ENCODE measurements at regions not wholly inside any gene's neighbourhood (a gene's known extent, or its start where the extent isn't known, plus 50 kb on each side); places are given as distances from the start of the nearest gene placed in this dataset.
A peak's percentile ranks its signal among the peaks of the same experiment; 100 is the strongest.

GRCh38 chr5:155264809-155265208 lies 251.3 kb downstream of the KIF4B start:
- no peak overlapping the region for H3K4me3 Mint-ChIP-seq
- H3K36me3 Mint-ChIP-seq, result no peaks in the 10 kb centered on the region
- no peak overlapping the region for H3K27ac Mint-ChIP-seq
- H3K27me3 Mint-ChIP-seq, result peaks cover 0 to 5% of the 10 kb centered on the region in 2 donors
- no peaks in the 10 kb centered on the region for H3K4me1 Mint-ChIP-seq (ENCODE audit: low read depth in 2 of 2)
- ATAC-seq (peak in 1 of 2 donors; percentile 28), DNase-seq (ENCODE audit: low spot score) (no peak)
- peaks cover 4% of the 10 kb centered on the region for H3K9me3 Mint-ChIP-seq

GRCh38 chr5:155268770-155269425 lies 255.3 kb downstream of the KIF4B start:
- Mint-ChIP-seq H3K36me3 (no peaks in the 10 kb centered on the region), H3K9me3 (no peaks in the 10 kb centered on the region), H3K27me3 (peaks cover 0 to 5% of the 10 kb centered on the region in 2 donors), H3K4me3 (no peak overlapping the region), H3K27ac (no peak overlapping the region), H3K4me1 (ENCODE audit: low read depth in 2 of 2) (no peaks in the 10 kb centered on the region)
- no peak for DNase-seq (ENCODE audit: low spot score)
- no peak for ATAC-seq

DNA sequence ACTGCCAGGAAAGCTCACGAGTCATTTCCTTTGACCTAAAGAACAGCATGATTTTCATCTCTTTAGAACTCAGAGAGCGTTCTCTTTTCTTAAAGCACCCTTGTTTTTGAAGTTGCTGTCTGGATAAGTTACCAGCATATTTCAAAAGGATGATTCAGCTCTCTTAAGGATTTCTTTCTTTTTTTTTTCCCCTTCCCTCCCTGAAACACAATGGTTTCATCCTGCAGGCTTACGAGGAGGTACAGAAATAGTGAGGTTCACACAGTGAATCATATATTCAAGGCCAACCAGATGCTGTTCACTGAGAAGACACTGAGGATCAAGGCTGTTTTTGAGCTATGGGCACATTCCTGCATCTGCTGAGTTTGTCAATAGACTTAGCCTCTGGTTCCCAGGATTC lies 257.2 kb downstream of the KIF4B start:
- no peaks in the 10 kb centered on the region for H3K9me3 Mint-ChIP-seq
- no peak for ATAC-seq
- H3K27me3 Mint-ChIP-seq, result peaks cover 0 to 13% of the 10 kb centered on the region in 2 donors
- no peak overlapping the region for H3K4me3 Mint-ChIP-seq
- DNase-seq (ENCODE audit: low spot score), result no peak
- H3K36me3 Mint-ChIP-seq, result no peaks in the 10 kb centered on the region
- no peak overlapping the region for H3K27ac Mint-ChIP-seq
- H3K4me1 Mint-ChIP-seq (ENCODE audit: low read depth in 2 of 2), result no peaks in the 10 kb centered on the region

GRCh38 chr5:155274484-155274883 lies 260.9 kb downstream of the KIF4B start:
- Mint-ChIP-seq H3K4me3 (no peak overlapping the region), H3K27me3 (peaks cover 0 to 8% of the 10 kb centered on the region in 2 donors), H3K4me1 (ENCODE audit: low read depth in 2 of 2) (no peaks in the 10 kb centered on the region), H3K27ac (no peak overlapping the region), H3K9me3 (peaks cover 5% of the 10 kb centered on the region), H3K36me3 (no peaks in the 10 kb centered on the region)
- ATAC-seq (no peak), DNase-seq (ENCODE audit: low spot score) (no peak)

GRCh38 chr5:155275222-155275621 lies 261.7 kb downstream of the KIF4B start:
- H3K27ac Mint-ChIP-seq, result no peak overlapping the region
- no peak for DNase-seq (ENCODE audit: low spot score)

DNA sequence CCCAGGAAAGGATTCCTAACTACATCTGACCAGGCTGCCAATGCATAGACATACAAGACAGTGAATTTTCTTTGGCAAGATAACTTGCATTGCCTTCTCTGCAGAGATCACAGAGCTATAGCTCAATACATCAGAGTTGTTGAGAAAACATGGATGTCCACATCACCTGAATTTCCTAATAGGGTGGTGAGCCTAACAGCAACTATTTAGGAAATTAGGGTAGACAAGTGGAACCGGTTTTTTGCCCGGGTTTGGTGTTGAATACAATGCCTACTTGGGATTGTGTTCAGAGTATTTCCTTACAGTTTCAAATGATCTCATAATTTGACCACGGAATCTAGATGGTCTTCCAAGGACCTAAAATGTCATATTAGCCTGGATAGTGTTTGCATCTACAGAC lies 262.7 kb downstream of the KIF4B start:
- H3K36me3 Mint-ChIP-seq, result no peaks in the 10 kb centered on the region
- no peak overlapping the region for H3K4me3 Mint-ChIP-seq
- DNase-seq (ENCODE audit: low spot score) (no peak), ATAC-seq (no peak)
- H3K27me3 Mint-ChIP-seq, result peaks cover 0 to 19% of the 10 kb centered on the region in 2 donors
- H3K4me1 Mint-ChIP-seq (ENCODE audit: low read depth in 2 of 2), result no peaks in the 10 kb centered on the region
- no peak overlapping the region for H3K27ac Mint-ChIP-seq
- peaks cover 11% of the 10 kb centered on the region for H3K9me3 Mint-ChIP-seq

More at GRCh38 chr5:155275222-155275621, 261.7 kb downstream of the KIF4B start:
- Mint-ChIP-seq H3K27me3 (peaks cover 0 to 9% of the 10 kb centered on the region in 2 donors), H3K9me3 (peaks cover 8% of the 10 kb centered on the region), H3K36me3 (no peaks in the 10 kb centered on the region), H3K4me1 (ENCODE audit: low read depth in 2 of 2) (no peaks in the 10 kb centered on the region), H3K4me3 (no peak overlapping the region)
- ATAC-seq, result no peak

DNA sequence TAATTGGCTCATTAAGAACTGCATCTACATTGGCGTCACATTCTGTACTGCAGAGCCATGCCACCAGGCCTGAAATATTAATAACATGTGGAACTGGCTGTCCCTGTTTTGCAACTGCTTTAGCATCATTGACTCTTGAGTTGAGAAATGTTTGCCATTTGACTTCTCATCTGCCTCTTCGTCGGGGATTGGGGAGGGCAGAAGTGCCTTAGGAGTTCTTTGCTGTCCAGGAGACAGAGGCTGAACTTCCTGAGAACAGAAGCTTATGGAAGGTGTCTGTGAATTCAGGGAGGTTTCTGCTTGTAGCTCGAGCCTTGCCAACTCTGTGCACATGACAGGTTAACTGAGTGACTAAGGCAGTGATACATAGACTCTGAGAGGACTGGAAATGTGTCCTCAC lies 265.0 kb downstream of the KIF4B start:
- peaks cover 11% of the 10 kb centered on the region for H3K9me3 Mint-ChIP-seq
- no peaks in the 10 kb centered on the region for H3K4me1 Mint-ChIP-seq (ENCODE audit: low read depth in 2 of 2)
- no peak overlapping the region for H3K4me3 Mint-ChIP-seq
- no peak for DNase-seq (ENCODE audit: low spot score)
- no peaks in the 10 kb centered on the region for H3K36me3 Mint-ChIP-seq
- H3K27ac Mint-ChIP-seq, result no peak overlapping the region
- peaks cover 0 to 36% of the 10 kb centered on the region in 2 donors for H3K27me3 Mint-ChIP-seq
- ATAC-seq, result no peak

- peaks cover 6% of the 10 kb centered on the region for H3K9me3 Mint-ChIP-seq
These were observed 269.1 kb downstream of the KIF4B start for GRCh38 chr5:155282503-155283107.

DNA sequence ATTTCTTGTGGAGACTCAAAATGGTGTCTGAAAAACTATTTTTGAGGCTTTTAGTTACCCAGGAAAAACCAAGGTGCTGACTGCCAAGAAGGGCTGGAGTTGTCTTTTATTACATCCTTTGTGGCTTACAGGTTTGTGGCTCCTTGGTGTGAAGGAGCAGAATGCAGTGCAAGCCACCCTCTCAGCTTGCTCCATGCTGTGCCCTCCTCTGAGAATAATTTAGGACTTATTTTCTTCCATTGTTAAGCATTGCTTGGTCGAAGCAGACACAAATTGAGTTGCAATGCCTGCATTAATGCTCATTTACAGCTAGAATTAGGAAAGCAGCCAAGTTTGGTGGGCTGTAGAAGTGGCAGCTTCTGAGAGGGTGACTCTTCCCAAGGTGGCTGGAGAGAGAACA lies 272.2 kb downstream of the KIF4B start:
- Mint-ChIP-seq H3K36me3 (no peaks in the 10 kb centered on the region), H3K4me1 (ENCODE audit: low read depth in 2 of 2) (no peaks in the 10 kb centered on the region), H3K9me3 (peaks cover 7% of the 10 kb centered on the region), H3K4me3 (no peak overlapping the region), H3K27ac (no peak overlapping the region), H3K27me3 (peaks cover 0 to 33% of the 10 kb centered on the region in 2 donors)
- no peak for DNase-seq (ENCODE audit: low spot score)
- no peak for ATAC-seq

More at GRCh38 chr5:155282503-155283107, 269.1 kb downstream of the KIF4B start:
- Mint-ChIP-seq H3K4me1 (ENCODE audit: low read depth in 2 of 2) (no peaks in the 10 kb centered on the region), H3K27ac (no peak overlapping the region), H3K27me3 (peaks cover 0 to 39% of the 10 kb centered on the region in 2 donors), H3K36me3 (no peaks in the 10 kb centered on the region), H3K4me3 (no peak overlapping the region)
- no peak for DNase-seq (ENCODE audit: low spot score)
- ATAC-seq, result no peak

- Mint-ChIP-seq H3K27ac (no peak overlapping the region), H3K9me3 (peaks cover 10% of the 10 kb centered on the region), H3K36me3 (no peaks in the 10 kb centered on the region), H3K4me3 (no peak overlapping the region), H3K27me3 (no peaks in the 10 kb centered on the region), H3K4me1 (ENCODE audit: low read depth in 2 of 2) (no peaks in the 10 kb centered on the region)
- ATAC-seq (no peak), DNase-seq (ENCODE audit: low spot score) (no peak)
These were observed 277.4 kb downstream of the KIF4B start for GRCh38 chr5:155290937-155291336.

- no peaks in the 10 kb centered on the region for H3K27me3 Mint-ChIP-seq
- no peaks in the 10 kb centered on the region for H3K4me1 Mint-ChIP-seq (ENCODE audit: low read depth in 2 of 2)
- H3K4me3 Mint-ChIP-seq, result no peak overlapping the region
- no peak for DNase-seq (ENCODE audit: low spot score)
- peaks cover 9% of the 10 kb centered on the region for H3K9me3 Mint-ChIP-seq
- no peak for ATAC-seq
- H3K27ac Mint-ChIP-seq, result no peak overlapping the region
- H3K36me3 Mint-ChIP-seq, result no peaks in the 10 kb centered on the region
These were observed 280.1 kb downstream of the KIF4B start for GRCh38 chr5:155293605-155294178.

DNA sequence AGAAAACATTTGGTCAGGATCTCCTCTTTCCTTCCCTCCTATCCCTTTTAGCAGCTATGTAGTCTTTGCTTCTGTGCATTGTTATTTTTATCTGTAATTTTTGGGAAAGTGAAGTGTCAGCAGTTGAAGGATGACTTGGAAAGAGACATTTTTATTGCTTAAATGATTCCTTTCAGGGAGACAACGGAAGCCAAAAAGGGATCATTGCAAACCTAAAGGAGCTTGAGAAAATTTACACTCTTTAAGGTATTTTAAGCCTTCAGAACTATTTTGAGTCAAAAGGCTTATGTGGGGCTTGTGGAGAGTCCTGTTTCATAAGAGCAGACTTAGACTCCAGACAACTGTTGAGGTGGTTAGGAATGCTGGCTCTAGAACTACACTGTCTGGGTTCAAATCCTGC lies 281.6 kb downstream of the KIF4B start:
- H3K4me3 Mint-ChIP-seq, result no peak overlapping the region
- H3K4me1 Mint-ChIP-seq (ENCODE audit: low read depth in 2 of 2), result no peaks in the 10 kb centered on the region
- ATAC-seq, result no peak
- H3K36me3 Mint-ChIP-seq, result no peaks in the 10 kb centered on the region
- H3K9me3 Mint-ChIP-seq, result peaks cover 9% of the 10 kb centered on the region
- no peaks in the 10 kb centered on the region for H3K27me3 Mint-ChIP-seq
- DNase-seq (ENCODE audit: low spot score), result no peak
- no peak overlapping the region for H3K27ac Mint-ChIP-seq

GRCh38 chr5:155299386-155300005 lies 285.9 kb downstream of the KIF4B start:
- no peak overlapping the region for H3K27ac Mint-ChIP-seq

GRCh38 chr5:155303120-155303519 lies 289.6 kb downstream of the KIF4B start:
- no peaks in the 10 kb centered on the region for H3K36me3 Mint-ChIP-seq
- no peaks in the 10 kb centered on the region for H3K27me3 Mint-ChIP-seq
- peaks cover 2% of the 10 kb centered on the region for H3K9me3 Mint-ChIP-seq

More at GRCh38 chr5:155299386-155300005, 285.9 kb downstream of the KIF4B start:
- Mint-ChIP-seq H3K36me3 (no peaks in the 10 kb centered on the region), H3K27me3 (no peaks in the 10 kb centered on the region), H3K4me1 (ENCODE audit: low read depth in 2 of 2) (no peaks in the 10 kb centered on the region), H3K4me3 (no peak overlapping the region), H3K9me3 (peaks cover 3% of the 10 kb centered on the region)
- no peak for DNase-seq (ENCODE audit: low spot score)
- ATAC-seq, result no peak

More at GRCh38 chr5:155303120-155303519, 289.6 kb downstream of the KIF4B start:
- Mint-ChIP-seq H3K4me1 (ENCODE audit: low read depth in 2 of 2) (no peaks in the 10 kb centered on the region), H3K4me3 (no peak overlapping the region), H3K27ac (no peak overlapping the region)
- ATAC-seq (no peak), DNase-seq (ENCODE audit: low spot score) (no peak)

Measured in natural killer cell treated with Interleukin-12 subunit alpha and Interleukin-12 subunit beta and Interleukin-15 and Interleukin-18, amount 100 ng/mL, for 72 hours (primary cell).